OCI-LY7 (cell line): ENCODE measurements at regions not wholly inside any gene's neighbourhood (a gene's known extent, or its start where the extent isn't known, plus 50 kb on each side); places are given as distances from the start of the nearest gene placed in this dataset.
A peak's percentile ranks its signal among the peaks of the same experiment; 100 is the strongest.

ENCODE experiments used
- BruUV-seq: library from RNA; stranded (reverse); fragments of 400-500 nt; replicated peaks from 2 replicates; lab custom pipeline; 2021; lab: Mats Ljungman, UMichigan
- CTCF ChIA-PET: fragments of 300-600 bp; sonication (Branson Sonifier 250); formaldehyde crosslinking; loops from one replicate; lab custom pipeline; 2022; ENCODE audit warnings: antibody characterized with exemption; ENCODE audit not compliant: unreplicated experiment; lab: Charles Lee
- POLR2A ChIA-PET: fragments of 300-600 bp; sonication (Branson Sonifier 250); formaldehyde crosslinking; loops from one replicate; lab custom pipeline; 2022; ENCODE audit warnings: antibody characterized with exemption; lab: Charles Lee
- DNase-seq: peaks from one replicate; pipeline ENCODE4 v3.0.0-alpha.2; 2015; ENCODE audit warnings: low spot score
- H2AFZ ChIP-seq: fragments of 200-600 bp; sonication (generic), shearing (Covaris generic); 2 replicates; pipeline ENCODE4 v1.6.1; 2014; ENCODE audit warnings: mild to moderate bottlenecking, antibody characterized with exemption, low read length, moderate library complexity
- H3K27ac ChIP-seq: fragments of 200-600 bp; sonication (generic); 2 replicates; pipeline ENCODE4 v1.5.1; 2014; ENCODE audit warnings: mixed run types, low read depth, mild to moderate bottlenecking, moderate library complexity, low read length, inconsistent platforms; ENCODE audit not compliant: poor library complexity, severe bottlenecking
- H3K36me3 ChIP-seq: fragments of 200-600 bp; sonication (generic); 2 replicates; pipeline ENCODE4 v1.6.1; 2014; ENCODE audit warnings: mild to moderate bottlenecking, antibody characterized with exemption, low read length, moderate library complexity, mixed read lengths; ENCODE audit not compliant: insufficient read depth
- H3K4me1 ChIP-seq: fragments of 200-600 bp; sonication (generic); 2 replicates; pipeline ENCODE4 v1.5.1; 2014; ENCODE audit warnings: mild to moderate bottlenecking, low read length; ENCODE audit not compliant: insufficient read depth, poor library complexity, severe bottlenecking
- H3K4me2 ChIP-seq: fragments of 200-600 bp; sonication (generic); 2 replicates; pipeline ENCODE4 v1.6.1; 2014; ENCODE audit warnings: mild to moderate bottlenecking, low read length
- H3K4me3 ChIP-seq: fragments of 200-600 bp; sonication (generic); 2 replicates; pipeline ENCODE4 v1.5.1; 2014; ENCODE audit warnings: mild to moderate bottlenecking, low read depth, low read length; ENCODE audit not compliant: poor library complexity, severe bottlenecking
- H3K79me2 ChIP-seq: fragments of 200-600 bp; sonication (generic); 2 replicates; pipeline ENCODE4 v1.6.1; 2016; ENCODE audit warnings: low read depth, mild to moderate bottlenecking, low read length, moderate library complexity, mixed read lengths; ENCODE audit not compliant: insufficient read depth
- H3K9me2 ChIP-seq: fragments of 200-600 bp; sonication (generic); 2 replicates; pipeline ENCODE4 v1.6.1; 2016; ENCODE audit warnings: mild to moderate bottlenecking, low read length, mixed read lengths; ENCODE audit not compliant: insufficient read depth
- H3K9me3 ChIP-seq: fragments of 200-600 bp; sonication (generic); 2 replicates; pipeline ENCODE4 v1.6.1; 2014; ENCODE audit warnings: mild to moderate bottlenecking, mixed run types, low read length, mixed read lengths
- H4K20me1 ChIP-seq: fragments of 200-600 bp; sonication (generic); 2 replicates; pipeline ENCODE4 v1.6.1; 2014; ENCODE audit warnings: mild to moderate bottlenecking, antibody characterized with exemption, low read length, moderate library complexity, mixed read lengths; ENCODE audit not compliant: insufficient read depth
- CTCF ChIP-seq: fragments of 200-600 bp; sonication (generic); conservative IDR thresholded peaks from 2 replicates; pipeline ENCODE4 v1.5.1; 2014; ENCODE audit warnings: mild to moderate bottlenecking, antibody characterized with exemption, low read length, moderate library complexity, mixed read lengths
- EZH2phosphoT487 ChIP-seq: fragments of 200-600 bp; sonication (generic); IDR thresholded peaks from 2 replicates; pipeline ENCODE4 v1.6.1; 2018; ENCODE audit warnings: low read depth, borderline replicate concordance, mild to moderate bottlenecking, mixed run types, antibody characterized with exemption, low read length, moderate library complexity, mixed read lengths
- intact Hi-C: fragments of 100-400 bp; cut with micrococcal nuclease; formaldehyde crosslinking; loops from one replicate; pipeline ENCODE4 v1.10.0; 2022; ENCODE audit not compliant: unreplicated experiment

- intact Hi-C loops: no loop called here
- Histone ChIP-seq H3K9me3 (no peaks in the 10 kb centered on the region), H4K20me1 (no peaks in the 10 kb centered on the region), H3K79me2 (no peaks in the 10 kb centered on the region), H3K27ac (no peak overlapping the region), H3K9me2 (no peaks in the 10 kb centered on the region), H3K4me2 (no peak overlapping the region), H3K4me3 (no peak overlapping the region), H3K4me1 (no peaks in the 10 kb centered on the region), H2AFZ (no peak overlapping the region), H3K36me3 (peaks cover 56% of the 10 kb centered on the region)
- no peak for DNase-seq
- no peak for TF ChIP-seq CTCF
- TF ChIP-seq EZH2phosphoT487: no peak
- ChIA-PET CTCF (no interaction called here), POLR2A (interaction anchor here (1.1 to 1.7 kb wide), 2 partner anchors 13 to 178 kb away, joined by 3 to 8 read pairs; no protein-coding TSS in a partner anchor)
- no TSS peak for BruUV-seq
These were observed 51.3 kb downstream of the BLTP1 start for GRCh38 chr4:122203407-122203806.

- H4K20me1 ChIP-seq: no peaks in the 10 kb centered on the region
- H3K4me3 ChIP-seq: no peak overlapping the region
- H3K4me1 ChIP-seq: no peaks in the 10 kb centered on the region
- CTCF ChIA-PET: no interaction called here
- intact Hi-C loops: no loop called here
- peaks cover 63% of the 10 kb centered on the region for H3K36me3 ChIP-seq
- no peaks in the 10 kb centered on the region for H3K9me2 ChIP-seq
- peak; percentile 4 for DNase-seq
- TF ChIP-seq EZH2phosphoT487 (no peak), CTCF (peak; percentile 50)
- H3K27ac ChIP-seq: no peak overlapping the region
- no peak overlapping the region for H2AFZ ChIP-seq
- BruUV-seq: no TSS peak
- no peaks in the 10 kb centered on the region for H3K79me2 ChIP-seq
- H3K9me3 ChIP-seq: no peaks in the 10 kb centered on the region
- POLR2A ChIA-PET: interaction anchor here (0.5 kb wide), 1 partner anchor 9 kb away, joined by 4 read pairs; no protein-coding TSS in a partner anchor
- H3K4me2 ChIP-seq: no peak overlapping the region
These were observed 53.6 kb downstream of the BLTP1 start for GRCh38 chr4:122205687-122206086.

GRCh38 chr4:122212880-122213279 lies 60.7 kb downstream of the BLTP1 start:
- Histone ChIP-seq H3K9me3 (no peaks in the 10 kb centered on the region), H3K4me2 (no peak overlapping the region), H3K4me1 (no peaks in the 10 kb centered on the region), H3K79me2 (no peaks in the 10 kb centered on the region), H3K27ac (no peak overlapping the region), H3K36me3 (peaks cover 48% of the 10 kb centered on the region), H3K9me2 (no peaks in the 10 kb centered on the region), H3K4me3 (no peak overlapping the region), H2AFZ (no peak overlapping the region), H4K20me1 (no peaks in the 10 kb centered on the region)
- BruUV-seq: no TSS peak
- ChIA-PET POLR2A (interaction anchor here (0.6 kb wide), 1 partner anchor 21 kb away, joined by 3 read pairs; no protein-coding TSS in a partner anchor), CTCF (no interaction called here)
- TF ChIP-seq EZH2phosphoT487 (no peak), CTCF (no peak)
- DNase-seq: no peak
- intact Hi-C loops: no loop called here
